ENCODE measurements at regions not wholly inside any gene's neighbourhood (a gene's known extent, or its start where the extent isn't known, plus 50 kb on each side); places are given as distances from the start of the nearest gene placed in this dataset.

- H3K36me3 ChIP-seq: no peaks in the 10 kb centered on the region
- H3K4me3 ChIP-seq: no peak overlapping the region
- no peak overlapping the region for H3K27ac ChIP-seq
- DNase-seq: no peak
- H3K9me3 ChIP-seq: no peaks in the 10 kb centered on the region
- no peak for TF ChIP-seq POLR2A (IDR thresholded peaks at IDR 0.05)
- TF ChIP-seq, protein P1, sequence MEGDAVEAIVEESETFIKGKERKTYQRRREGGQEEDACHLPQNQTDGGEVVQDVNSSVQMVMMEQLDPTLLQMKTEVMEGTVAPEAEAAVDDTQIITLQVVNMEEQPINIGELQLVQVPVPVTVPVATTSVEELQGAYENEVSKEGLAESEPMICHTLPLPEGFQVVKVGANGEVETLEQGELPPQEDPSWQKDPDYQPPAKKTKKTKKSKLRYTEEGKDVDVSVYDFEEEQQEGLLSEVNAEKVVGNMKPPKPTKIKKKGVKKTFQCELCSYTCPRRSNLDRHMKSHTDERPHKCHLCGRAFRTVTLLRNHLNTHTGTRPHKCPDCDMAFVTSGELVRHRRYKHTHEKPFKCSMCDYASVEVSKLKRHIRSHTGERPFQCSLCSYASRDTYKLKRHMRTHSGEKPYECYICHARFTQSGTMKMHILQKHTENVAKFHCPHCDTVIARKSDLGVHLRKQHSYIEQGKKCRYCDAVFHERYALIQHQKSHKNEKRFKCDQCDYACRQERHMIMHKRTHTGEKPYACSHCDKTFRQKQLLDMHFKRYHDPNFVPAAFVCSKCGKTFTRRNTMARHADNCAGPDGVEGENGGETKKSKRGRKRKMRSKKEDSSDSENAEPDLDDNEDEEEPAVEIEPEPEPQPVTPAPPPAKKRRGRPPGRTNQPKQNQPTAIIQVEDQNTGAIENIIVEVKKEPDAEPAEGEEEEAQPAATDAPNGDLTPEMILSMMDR (IDR thresholded peaks at IDR 0.05): no peak
- no peaks in the 10 kb centered on the region for H3K4me1 ChIP-seq
- no peaks in the 10 kb centered on the region for H3K27me3 ChIP-seq
- intact Hi-C loops (cut with DNase I; ENCODE audit: low total_unique reads): no loop called here
These were observed 550.1 kb upstream of the CDH8 start for GRCh38 chr16:62586128-62586862.

GRCh38 chr16:62585041-62585545, 548.9 kb upstream of the CDH8 start:
- H3K27ac ChIP-seq: no peak overlapping the region
- no peak overlapping the region for H3K4me3 ChIP-seq
- no peaks in the 10 kb centered on the region for H3K9me3 ChIP-seq
- TF ChIP-seq, protein P1 (IDR thresholded peaks at IDR 0.05): no peak
- TF ChIP-seq POLR2A (IDR thresholded peaks at IDR 0.05): no peak
- DNase-seq: no peak
- intact Hi-C loops (cut with DNase I; ENCODE audit: low total_unique reads): no loop called here
- H3K27me3 ChIP-seq: no peaks in the 10 kb centered on the region
- H3K4me1 ChIP-seq: no peaks in the 10 kb centered on the region
- no peaks in the 10 kb centered on the region for H3K36me3 ChIP-seq

- no peaks in the 10 kb centered on the region for H3K9me3 ChIP-seq
- TF ChIP-seq, protein P1 (IDR thresholded peaks at IDR 0.05): no peak
- no peak for TF ChIP-seq POLR2A (IDR thresholded peaks at IDR 0.05)
- intact Hi-C loops (cut with DNase I; ENCODE audit: low total_unique reads): no loop called here
- H3K27ac ChIP-seq: no peak overlapping the region
- H3K27me3 ChIP-seq: no peaks in the 10 kb centered on the region
- H3K4me1 ChIP-seq: no peaks in the 10 kb centered on the region
- no peaks in the 10 kb centered on the region for H3K36me3 ChIP-seq
- no peak for DNase-seq
- H3K4me3 ChIP-seq: no peak overlapping the region
These were observed 547.2 kb upstream of the CDH8 start for GRCh38 chr16:62583414-62583813.

- TF ChIP-seq POLR2A (IDR thresholded peaks at IDR 0.05): no peak
- TF ChIP-seq, protein P1 (IDR thresholded peaks at IDR 0.05): no peak
- Histone ChIP-seq H3K27me3 (no peaks in the 10 kb centered on the region), H3K4me1 (no peaks in the 10 kb centered on the region), H3K27ac (no peak overlapping the region), H3K4me3 (no peak overlapping the region), H3K36me3 (no peaks in the 10 kb centered on the region), H3K9me3 (no peaks in the 10 kb centered on the region)
- DNase-seq: no peak
- intact Hi-C loops (cut with DNase I; ENCODE audit: low total_unique reads): no loop called here
These were observed 537.2 kb upstream of the CDH8 start for GRCh38 chr16:62573466-62573865.

DNA sequence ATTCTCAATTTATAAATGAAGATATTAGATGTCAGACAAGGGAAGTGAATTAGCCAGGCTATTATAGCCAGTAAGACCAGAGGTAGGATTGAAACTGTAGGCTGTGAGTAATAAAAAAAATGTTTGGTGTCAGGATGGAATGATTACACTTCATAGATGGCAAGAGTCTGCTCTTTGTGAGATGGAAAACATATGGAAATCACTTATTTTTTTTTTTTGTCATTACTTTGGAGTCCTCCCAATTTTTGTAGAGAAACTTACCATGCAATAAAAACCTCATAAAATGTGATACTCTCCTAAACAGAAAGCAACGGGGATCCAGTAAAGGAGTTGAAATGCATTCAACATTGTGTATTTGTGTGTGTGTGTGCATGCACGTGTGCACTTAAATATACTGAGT, 532.7 kb upstream of the CDH8 start:
- Histone ChIP-seq H3K27me3 (no peaks in the 10 kb centered on the region), H3K36me3 (no peaks in the 10 kb centered on the region), H3K27ac (no peak overlapping the region), H3K4me3 (no peak overlapping the region), H3K4me1 (no peaks in the 10 kb centered on the region), H3K9me3 (no peaks in the 10 kb centered on the region)
- intact Hi-C loops (cut with DNase I; ENCODE audit: low total_unique reads): no loop called here
- no peak for TF ChIP-seq POLR2A (IDR thresholded peaks at IDR 0.05)
- no peak for DNase-seq

Measured in uterus (tissue), 3 donors.